DMS114 treated with DMSO at 0.1 percent for 48 hours (cell line): ENCODE measurements at regions not wholly inside any gene's neighbourhood (a gene's known extent, or its start where the extent isn't known, plus 50 kb on each side); places are given as distances from the start of the nearest gene placed in this dataset.
"Not testable (repeated sequence)": the region's sequence is repeated elsewhere in the genome, so short reads cannot be mapped to it uniquely, and the experiment has no call there.

Experiments used
- DNase-seq: peaks from one replicate; lab custom pipeline; 2025; ENCODE audit not compliant: unreplicated experiment; lab: John Stamatoyannopoulos, UW

- not testable (repeated sequence) for DNase-seq
Measured at GRCh38 chr20:5453745-5454144, 137.0 kb upstream of the PROKR2 start.

GRCh38 chr20:5453316-5453715 is 136.6 kb upstream of the PROKR2 start:
- not testable (repeated sequence) for DNase-seq

GRCh38 chr20:5452691-5453090 is 135.9 kb upstream of the PROKR2 start:
- not testable (repeated sequence) for DNase-seq

GRCh38 chr20:5452286-5452685 is 135.5 kb upstream of the PROKR2 start:
- DNase-seq: not testable (repeated sequence)

DNA sequence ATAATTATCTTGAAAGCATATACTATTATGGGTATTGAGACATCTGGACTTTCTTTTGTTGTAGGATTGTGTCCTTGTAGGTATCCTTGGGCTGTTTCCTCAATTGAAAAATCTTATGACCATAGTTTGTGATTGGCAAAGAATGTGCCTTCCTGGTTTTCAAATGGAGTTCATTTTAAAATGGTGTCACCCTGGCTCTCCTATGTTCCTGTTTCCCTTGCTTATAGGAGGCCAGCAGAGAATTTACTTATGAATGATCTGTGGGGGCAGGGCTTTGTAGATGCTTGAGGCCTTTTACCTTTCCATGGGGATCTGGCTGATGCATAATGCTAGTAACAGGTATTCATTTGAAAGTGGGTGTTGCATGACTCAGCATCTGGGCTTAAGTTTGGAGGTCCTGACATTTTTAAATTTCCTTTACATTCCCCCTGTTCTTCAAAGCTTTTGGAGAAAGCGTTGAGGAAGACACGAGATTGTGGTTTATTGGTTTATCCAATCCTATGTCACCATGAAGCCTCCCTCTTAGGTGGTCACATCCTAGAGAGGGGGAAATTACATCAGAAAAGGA is 135.0 kb upstream of the PROKR2 start:
- DNase-seq: no peak

- peak; percentile 36 for DNase-seq
Measured at GRCh38 chr20:5448449-5449118, 131.8 kb upstream of the PROKR2 start.

DNA sequence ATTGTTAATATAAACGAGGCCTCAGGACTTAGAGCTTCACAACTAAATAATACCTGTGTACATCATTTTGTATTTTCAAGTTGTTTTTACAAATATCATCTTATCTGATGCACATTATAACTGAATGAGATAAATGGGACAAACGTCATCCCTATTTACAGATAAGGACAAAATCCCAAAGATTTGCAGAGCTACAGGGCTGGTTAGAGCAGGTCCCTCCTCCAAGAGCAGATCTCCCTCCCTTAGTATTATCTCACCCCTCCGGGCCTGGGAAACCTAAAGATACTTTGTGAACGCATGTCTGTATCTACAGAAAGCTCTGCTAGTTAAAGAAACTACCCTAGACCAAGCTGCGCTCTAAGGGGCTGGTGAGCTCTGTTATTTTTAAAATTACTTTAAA is 130.4 kb upstream of the PROKR2 start:
- DNase-seq: no peak

DNA sequence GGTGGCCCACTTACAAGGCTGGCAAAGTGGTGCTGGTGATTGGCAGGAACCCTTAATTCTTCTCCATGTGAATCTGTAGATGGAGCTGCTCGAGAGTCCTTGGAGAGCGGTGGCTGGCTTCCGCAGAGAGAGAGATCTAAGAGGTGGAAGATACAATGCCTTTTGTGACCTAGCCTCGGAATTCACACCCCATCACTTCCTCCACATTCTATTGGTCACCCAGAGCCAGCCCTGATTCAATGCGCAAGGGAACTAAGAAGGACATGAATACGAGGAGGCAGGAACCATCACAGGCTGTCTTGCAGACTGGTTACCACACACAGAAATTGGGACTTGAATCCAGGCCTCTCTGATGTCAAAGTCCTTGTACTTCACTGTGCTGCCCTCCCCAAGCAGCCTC is 128.9 kb upstream of the PROKR2 start:
- no peak for DNase-seq

DNA sequence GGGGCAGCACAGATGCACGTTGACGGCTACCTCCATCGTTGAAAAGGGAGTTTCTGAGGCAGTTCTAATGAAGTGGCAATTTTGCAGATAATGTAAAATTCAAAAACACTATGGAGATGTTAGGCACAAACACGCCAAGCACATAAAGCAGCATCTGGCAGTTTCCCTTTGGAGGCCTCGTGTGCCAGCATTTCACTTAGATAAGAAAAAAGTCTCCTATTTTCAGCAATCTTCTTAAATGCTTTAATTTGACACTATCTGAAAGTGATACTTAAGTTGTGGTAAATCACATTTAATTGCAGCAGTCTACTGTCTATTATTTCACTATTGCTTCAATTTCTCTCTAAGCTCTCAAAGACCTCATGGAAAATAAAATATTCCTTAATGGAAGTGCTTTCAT is 125.3 kb upstream of the PROKR2 start:
- DNase-seq: no peak

GRCh38 chr20:5434116-5434515 is 117.4 kb upstream of the PROKR2 start:
- DNase-seq: no peak

- no peak for DNase-seq
Measured at GRCh38 chr20:5433352-5433751, 116.6 kb upstream of the PROKR2 start.

DNA sequence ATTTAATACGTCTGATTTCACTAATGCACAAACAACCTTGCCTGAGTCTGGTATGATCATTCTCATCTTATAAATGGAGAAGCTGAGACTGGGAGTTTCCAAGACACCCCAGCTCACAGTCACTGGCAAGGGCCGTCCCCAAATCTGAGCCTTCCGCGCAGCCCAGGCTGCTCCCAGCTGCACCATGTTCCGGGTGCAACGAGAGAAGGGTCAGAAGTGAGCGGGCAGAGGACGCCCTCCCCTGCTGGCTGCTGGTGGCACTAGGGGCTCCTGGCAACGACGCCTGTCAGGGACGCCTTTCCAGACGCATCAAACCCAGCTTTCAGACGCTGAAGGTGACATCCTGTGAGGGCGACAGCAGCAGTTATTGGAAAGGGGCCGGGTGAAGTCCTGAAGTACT is 115.3 kb upstream of the PROKR2 start:
- no peak for DNase-seq

DNA sequence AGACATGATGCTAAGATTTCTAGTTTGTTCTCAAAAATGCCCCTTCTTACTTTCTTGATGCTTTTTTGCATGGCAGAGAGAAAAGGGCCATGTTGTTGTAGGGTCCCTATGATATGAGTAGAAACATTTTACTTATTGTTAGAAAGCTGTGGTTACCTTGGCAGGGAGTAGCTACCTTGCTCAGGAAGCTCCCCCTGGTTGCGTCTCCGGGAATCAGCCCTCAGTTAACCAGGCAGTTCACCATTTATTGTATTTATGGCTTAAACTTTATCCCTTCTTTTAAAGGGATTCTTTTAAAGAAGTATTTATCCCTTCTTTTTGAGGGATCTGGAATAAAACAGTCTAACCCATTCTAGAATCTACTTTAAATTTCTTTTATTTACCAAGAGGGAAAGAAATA is 113.9 kb upstream of the PROKR2 start:
- DNase-seq: no peak

DNA sequence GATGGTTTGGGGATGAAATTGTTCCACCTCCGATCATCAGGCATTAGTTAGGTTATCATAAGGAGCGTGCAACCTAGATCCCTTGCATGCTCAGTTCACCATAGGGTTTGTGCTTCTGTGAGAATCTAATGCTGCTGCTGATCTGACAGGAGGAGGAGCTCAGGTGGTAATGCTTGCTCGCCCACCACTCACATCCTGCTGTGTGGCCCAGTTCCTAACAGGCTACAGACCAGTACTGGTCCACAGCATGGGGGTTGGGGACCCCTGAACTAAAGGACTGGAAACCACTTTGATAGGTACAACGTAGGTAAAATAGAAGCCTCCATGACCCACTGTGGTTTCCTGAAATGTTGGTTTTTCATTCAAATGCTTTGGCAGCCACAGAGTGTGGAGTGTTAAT is 109.3 kb upstream of the PROKR2 start:
- no peak for DNase-seq

DNA sequence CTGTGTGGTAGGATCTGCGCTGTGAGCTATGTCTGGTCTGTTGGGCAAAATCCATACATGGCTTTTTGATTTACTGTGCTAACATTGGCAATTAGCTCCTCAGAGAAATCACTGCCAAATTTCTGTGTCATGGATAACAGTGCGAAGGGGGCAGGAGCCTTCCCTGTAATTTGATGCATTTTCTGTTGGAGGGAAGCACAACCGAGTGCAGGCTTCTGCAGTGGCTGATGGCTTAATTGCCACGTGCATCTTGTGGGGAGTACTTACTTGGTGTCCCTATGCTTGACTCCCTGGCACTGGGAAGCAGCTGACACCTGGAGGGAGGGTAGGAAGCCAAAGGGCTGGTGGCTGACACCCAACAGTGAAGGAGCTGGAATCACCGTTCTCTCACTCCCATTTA is 99.3 kb upstream of the PROKR2 start:
- DNase-seq: no peak

GRCh38 chr20:5413394-5413793 is 96.6 kb upstream of the PROKR2 start:
- no peak for DNase-seq

DNA sequence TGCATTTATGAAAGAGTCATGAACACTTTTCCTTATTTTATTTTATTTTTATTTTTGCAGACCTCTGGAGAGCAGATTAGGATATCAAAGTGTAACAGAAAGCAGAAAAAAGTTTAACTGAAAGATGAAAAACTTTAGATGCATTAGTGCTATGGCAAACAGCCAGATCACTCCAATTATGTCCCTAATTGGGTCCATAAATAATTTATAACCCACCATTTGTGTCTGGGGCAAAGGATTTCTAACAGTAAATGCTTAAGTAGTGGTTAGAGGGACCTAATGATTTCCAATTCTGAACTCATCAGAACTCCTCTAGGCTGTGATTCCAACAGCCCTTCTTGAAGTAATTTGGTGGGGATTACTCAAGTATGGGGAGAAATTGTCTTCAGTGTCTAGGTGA is 93.7 kb upstream of the PROKR2 start:
- no peak for DNase-seq

DNA sequence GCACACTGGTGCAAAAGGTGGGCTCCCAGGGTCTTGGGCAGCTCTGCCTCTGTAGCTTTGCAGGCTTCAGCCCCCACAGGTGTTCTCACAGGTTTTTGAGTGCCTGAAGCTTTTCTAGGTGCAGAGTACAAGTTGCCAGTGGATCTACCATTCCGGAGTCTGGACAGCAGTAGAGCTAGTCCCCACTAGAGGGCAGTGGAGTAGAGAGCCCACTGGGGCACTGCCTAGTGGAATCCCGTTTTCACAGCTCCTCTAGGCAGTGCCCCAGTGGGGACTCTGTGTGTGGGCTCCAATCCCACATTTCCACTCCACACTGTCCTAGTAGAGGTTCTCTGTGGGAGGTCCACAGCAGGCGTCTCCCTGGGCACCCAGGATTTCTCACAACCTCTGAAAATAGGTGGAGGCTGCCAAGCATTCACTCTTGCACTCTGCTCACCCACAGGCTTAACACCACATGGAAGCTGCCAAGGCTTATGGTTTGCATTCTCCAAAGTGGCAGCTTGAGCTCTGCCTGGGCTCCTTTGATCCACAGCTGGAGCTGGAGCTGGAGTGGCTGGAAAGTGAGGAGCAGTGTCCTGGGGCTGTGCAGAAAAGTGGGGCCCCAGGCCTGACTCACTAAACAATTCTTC is 86.3 kb upstream of the PROKR2 start:
- DNase-seq: no peak

DNA sequence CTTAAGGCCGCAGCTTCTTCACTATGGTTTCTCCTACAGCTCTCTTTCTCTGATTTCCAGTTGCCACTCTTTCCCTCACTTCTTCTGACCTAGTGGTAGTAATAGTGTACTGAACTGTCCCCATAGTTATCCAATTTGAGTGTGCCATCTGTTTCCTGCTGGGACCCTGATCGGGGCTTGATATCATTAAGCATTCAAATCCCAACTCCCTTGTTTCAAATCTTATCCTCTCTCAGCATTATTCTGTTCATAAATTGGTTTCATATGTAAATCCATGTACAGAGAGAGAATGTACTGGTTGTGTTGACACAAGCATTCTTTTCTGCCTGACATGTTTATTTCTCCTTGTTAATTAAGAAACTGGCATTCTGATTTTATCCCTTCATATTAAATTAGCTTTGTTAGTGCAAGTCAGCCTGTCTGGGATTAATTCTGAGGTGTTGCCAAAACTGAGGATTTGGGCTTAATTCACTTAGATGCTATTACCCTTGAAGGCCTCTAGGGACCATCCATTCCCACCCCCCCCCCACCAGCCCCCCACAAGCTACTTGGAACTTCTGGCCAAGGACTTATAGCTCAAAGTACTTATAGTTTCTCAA is 84.6 kb upstream of the PROKR2 start:
- no peak for DNase-seq

DNA sequence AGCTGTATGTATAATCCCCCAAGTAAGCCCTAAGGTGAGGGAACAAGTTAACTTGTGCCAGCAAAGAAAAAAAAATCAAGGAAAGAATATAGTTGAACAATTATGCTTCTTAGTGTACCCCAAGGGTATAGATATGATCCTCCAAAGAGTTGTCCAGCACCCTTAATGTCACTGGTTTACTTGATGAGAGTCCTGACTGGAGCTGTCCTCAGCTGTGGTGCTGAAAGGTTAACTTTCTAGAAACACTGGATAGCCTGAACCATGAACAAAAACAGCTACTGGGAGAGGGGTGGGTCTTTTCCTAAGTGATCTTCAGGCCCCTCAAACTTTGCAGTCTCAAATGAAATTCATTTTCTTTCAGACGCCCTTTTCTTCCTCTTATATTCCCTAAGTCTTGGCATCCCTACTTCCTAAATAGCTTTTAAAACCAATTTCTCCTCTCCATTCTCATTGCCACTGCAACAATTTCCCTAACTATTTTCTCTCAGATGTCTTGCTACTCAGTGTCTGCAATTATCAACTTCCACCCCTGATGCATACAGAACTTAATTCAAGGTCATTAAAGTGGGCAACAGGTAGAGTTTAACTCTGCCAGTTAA is 83.5 kb upstream of the PROKR2 start:
- DNase-seq: no peak

DNA sequence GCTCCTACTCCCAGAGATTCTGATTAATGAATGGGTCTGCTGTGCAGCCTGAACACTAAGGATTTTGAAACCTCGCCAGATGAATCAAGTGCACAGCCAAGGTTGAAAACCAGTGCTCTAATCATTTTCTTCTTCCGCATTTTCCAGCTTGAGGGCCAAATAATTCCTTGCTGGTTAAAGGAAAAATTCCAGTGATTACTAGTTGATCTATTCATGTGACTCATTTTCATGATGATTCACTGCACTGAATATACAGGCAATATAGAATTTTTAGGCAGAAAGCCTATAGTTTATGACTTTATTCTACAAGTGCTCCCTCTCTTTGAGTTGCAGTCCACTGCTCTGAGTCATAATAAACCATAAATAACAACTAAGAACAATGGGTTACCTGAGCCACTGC is 80.6 kb upstream of the PROKR2 start:
- DNase-seq: no peak
